ENCODE measurements at regions not wholly inside any gene's neighbourhood (a gene's known extent, or its start where the extent isn't known, plus 50 kb on each side); places are given as distances from the start of the nearest gene placed in this dataset.

- Histone ChIP-seq H3K27me3 (ENCODE audit: insufficient read depth, poor library complexity, severe bottlenecking) (peaks cover 9% of the 10 kb centered on the region), H3K4me3 (ENCODE audit: severe bottlenecking) (no peak overlapping the region), H3K36me3 (ENCODE audit: low read depth) (no peaks in the 10 kb centered on the region), H3K4me1 (ENCODE audit: insufficient read depth, poor library complexity, severe bottlenecking) (no peaks in the 10 kb centered on the region), H3K9me3 (ENCODE audit: severe bottlenecking) (no peaks in the 10 kb centered on the region), H3K27ac (ENCODE audit: poor library complexity, severe bottlenecking) (no peak overlapping the region)
- DNase-seq (ENCODE audit: low spot score) = no peak
- no peak for ATAC-seq (ENCODE audit: low read depth)
- TF ChIP-seq CTCF (IDR thresholded peaks at IDR 0.05; ENCODE audit: poor library complexity, severe bottlenecking) = no peak
Measured at GRCh38 chr15:93286446-93286845, 197.4 kb upstream of the RGMA start.

- no peak for DNase-seq (ENCODE audit: low spot score)
- Histone ChIP-seq H3K27me3 (ENCODE audit: insufficient read depth, poor library complexity, severe bottlenecking) (peaks cover 13% of the 10 kb centered on the region), H3K27ac (ENCODE audit: poor library complexity, severe bottlenecking) (no peak overlapping the region), H3K4me1 (ENCODE audit: insufficient read depth, poor library complexity, severe bottlenecking) (no peaks in the 10 kb centered on the region), H3K4me3 (ENCODE audit: severe bottlenecking) (no peak overlapping the region), H3K36me3 (ENCODE audit: low read depth) (no peaks in the 10 kb centered on the region), H3K9me3 (ENCODE audit: severe bottlenecking) (no peaks in the 10 kb centered on the region)
- TF ChIP-seq CTCF (IDR thresholded peaks at IDR 0.05; ENCODE audit: poor library complexity, severe bottlenecking) = no peak
- no peak for ATAC-seq (ENCODE audit: low read depth)
Measured at GRCh38 chr15:93283854-93284253, 194.8 kb upstream of the RGMA start.

GRCh38 chr15:93282808-93283207 lies 193.8 kb upstream of the RGMA start:
- no peak for DNase-seq (ENCODE audit: low spot score)
- Histone ChIP-seq H3K4me3 (ENCODE audit: severe bottlenecking) (no peak overlapping the region), H3K36me3 (ENCODE audit: low read depth) (no peaks in the 10 kb centered on the region), H3K27ac (ENCODE audit: poor library complexity, severe bottlenecking) (no peak overlapping the region), H3K9me3 (ENCODE audit: severe bottlenecking) (no peaks in the 10 kb centered on the region), H3K4me1 (ENCODE audit: insufficient read depth, poor library complexity, severe bottlenecking) (no peaks in the 10 kb centered on the region), H3K27me3 (ENCODE audit: insufficient read depth, poor library complexity, severe bottlenecking) (peaks cover 13% of the 10 kb centered on the region)
- no peak for ATAC-seq (ENCODE audit: low read depth)
- no peak for TF ChIP-seq CTCF (IDR thresholded peaks at IDR 0.05; ENCODE audit: poor library complexity, severe bottlenecking)

- Histone ChIP-seq H3K36me3 (ENCODE audit: low read depth) (no peaks in the 10 kb centered on the region), H3K27me3 (ENCODE audit: insufficient read depth, poor library complexity, severe bottlenecking) (peaks cover 13% of the 10 kb centered on the region), H3K27ac (ENCODE audit: poor library complexity, severe bottlenecking) (no peak overlapping the region), H3K9me3 (ENCODE audit: severe bottlenecking) (no peaks in the 10 kb centered on the region), H3K4me3 (ENCODE audit: severe bottlenecking) (no peak overlapping the region), H3K4me1 (ENCODE audit: insufficient read depth, poor library complexity, severe bottlenecking) (no peaks in the 10 kb centered on the region)
- no peak for DNase-seq (ENCODE audit: low spot score)
- no peak for TF ChIP-seq CTCF (IDR thresholded peaks at IDR 0.05; ENCODE audit: poor library complexity, severe bottlenecking)
- ATAC-seq (ENCODE audit: low read depth) = no peak
Measured at GRCh38 chr15:93278783-93279182, 189.8 kb upstream of the RGMA start.

GRCh38 chr15:93278006-93278405 lies 189.0 kb upstream of the RGMA start:
- Histone ChIP-seq H3K36me3 (ENCODE audit: low read depth) (no peaks in the 10 kb centered on the region), H3K27ac (ENCODE audit: poor library complexity, severe bottlenecking) (no peak overlapping the region), H3K4me3 (ENCODE audit: severe bottlenecking) (no peak overlapping the region), H3K4me1 (ENCODE audit: insufficient read depth, poor library complexity, severe bottlenecking) (no peaks in the 10 kb centered on the region), H3K27me3 (ENCODE audit: insufficient read depth, poor library complexity, severe bottlenecking) (peaks cover 13% of the 10 kb centered on the region), H3K9me3 (ENCODE audit: severe bottlenecking) (no peaks in the 10 kb centered on the region)
- no peak for ATAC-seq (ENCODE audit: low read depth)
- no peak for TF ChIP-seq CTCF (IDR thresholded peaks at IDR 0.05; ENCODE audit: poor library complexity, severe bottlenecking)
- no peak for DNase-seq (ENCODE audit: low spot score)

All from RWPE2 (cell line).